ENCODE measurements at regions not wholly inside any gene's neighbourhood (a gene's known extent, or its start where the extent isn't known, plus 50 kb on each side); places are given as distances from the start of the nearest gene placed in this dataset.

DNA sequence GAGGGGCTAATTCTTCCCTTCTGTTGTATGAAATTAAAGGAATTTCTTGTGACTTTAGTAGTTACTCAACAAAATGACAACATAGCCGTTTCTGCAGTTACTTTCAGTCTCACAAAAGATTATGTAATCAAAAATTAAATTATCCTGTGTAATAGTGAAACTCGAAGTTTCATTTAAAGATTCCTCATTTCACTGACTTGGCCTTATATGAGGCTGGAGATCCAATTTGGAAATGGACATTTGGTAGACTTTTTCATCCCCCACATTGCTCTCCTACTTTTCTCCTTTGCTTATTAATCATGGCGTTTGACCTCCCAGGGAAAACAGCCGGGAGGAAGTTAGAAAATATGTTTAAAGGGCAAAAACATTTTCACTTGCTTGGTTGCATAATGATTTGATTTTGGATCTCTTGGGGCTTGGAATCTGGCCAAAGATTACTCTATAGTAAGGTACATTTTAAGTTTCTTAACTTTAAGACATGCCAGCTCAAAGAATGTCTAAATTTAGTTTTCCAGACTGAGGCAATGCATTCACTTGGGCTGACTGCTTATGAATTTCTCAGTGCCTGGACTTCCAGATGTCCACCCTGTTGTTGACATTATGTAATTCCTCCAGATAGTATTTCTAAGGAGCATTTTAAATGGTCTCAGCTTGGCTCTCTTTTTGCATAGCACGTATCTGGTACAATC is 1364.9 kb upstream of the MIR17HG start:
- Histone ChIP-seq H3K27ac (ENCODE audit: insufficient read depth, low read length, poor library complexity, severe bottlenecking) (no peak overlapping the region), H3K27me3 (replicated peaks; ENCODE audit: control insufficient read depth, insufficient read depth, low read length, poor library complexity, severe bottlenecking) (no peaks in the 10 kb centered on the region), H3K9me3 (ENCODE audit: control insufficient read depth, low read length) (no peaks in the 10 kb centered on the region), H3K4me1 (ENCODE audit: control insufficient read depth, insufficient read depth, low read length, poor library complexity, severe bottlenecking) (no peaks in the 10 kb centered on the region), H3K4me3 (ENCODE audit: insufficient read depth, low read depth, low read length, poor library complexity, severe bottlenecking) (no peak overlapping the region), H3K36me3 (ENCODE audit: control insufficient read depth, insufficient read depth, low read length) (no peaks in the 10 kb centered on the region)
- no peak for DNase-seq

DNA sequence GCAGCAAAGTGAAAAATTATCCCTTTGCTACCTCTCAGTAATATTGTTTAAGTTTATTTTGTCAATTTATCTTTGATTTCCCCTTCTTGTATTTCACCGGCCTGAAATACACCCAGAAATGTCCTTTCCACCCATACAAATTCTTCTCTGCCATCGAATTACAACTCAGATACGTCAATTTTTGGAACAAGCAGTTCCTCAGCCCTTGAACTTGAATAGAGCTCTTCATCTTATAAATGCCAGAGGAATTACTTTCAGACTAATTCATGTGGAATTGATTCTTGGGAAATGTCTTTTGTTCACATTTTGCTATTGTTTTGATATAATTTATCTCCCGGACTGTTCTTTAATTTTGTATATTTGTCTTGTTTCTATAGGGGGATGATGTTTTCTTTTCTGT is 1359.3 kb upstream of the MIR17HG start:
- H3K4me1 ChIP-seq (ENCODE audit: control insufficient read depth, insufficient read depth, low read length, poor library complexity, severe bottlenecking) = no peaks in the 10 kb centered on the region
- no peak for DNase-seq
- H3K9me3 ChIP-seq (ENCODE audit: control insufficient read depth, low read length) = no peaks in the 10 kb centered on the region
- H3K27me3 ChIP-seq (replicated peaks; ENCODE audit: control insufficient read depth, insufficient read depth, low read length, poor library complexity, severe bottlenecking) = no peaks in the 10 kb centered on the region
- no peaks in the 10 kb centered on the region for H3K36me3 ChIP-seq (ENCODE audit: control insufficient read depth, insufficient read depth, low read length)
- H3K4me3 ChIP-seq (ENCODE audit: insufficient read depth, low read depth, low read length, poor library complexity, severe bottlenecking) = no peak overlapping the region
- no peak overlapping the region for H3K27ac ChIP-seq (ENCODE audit: insufficient read depth, low read length, poor library complexity, severe bottlenecking)

DNA sequence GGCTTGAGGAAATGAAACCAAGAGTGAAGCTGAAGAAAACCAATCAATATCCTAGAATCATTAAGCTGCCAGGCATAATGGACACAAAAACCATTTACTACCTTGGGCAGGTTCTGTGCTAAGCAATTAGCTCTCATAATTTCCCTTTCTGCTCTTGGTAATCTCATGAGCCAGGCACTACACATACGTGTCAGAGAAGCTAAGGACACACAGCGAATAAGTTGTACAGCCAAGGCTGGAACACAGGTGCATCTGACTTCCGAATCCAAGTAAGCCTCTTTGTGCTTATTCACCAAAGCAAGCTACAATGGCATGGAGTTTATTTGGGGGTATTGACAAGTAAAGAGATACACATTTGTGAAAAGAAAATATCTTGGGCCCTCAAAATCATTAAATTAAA is 1343.9 kb upstream of the MIR17HG start:
- Histone ChIP-seq H3K4me3 (ENCODE audit: insufficient read depth, low read depth, low read length, poor library complexity, severe bottlenecking) (no peak overlapping the region), H3K4me1 (ENCODE audit: control insufficient read depth, insufficient read depth, low read length, poor library complexity, severe bottlenecking) (no peaks in the 10 kb centered on the region), H3K27ac (ENCODE audit: insufficient read depth, low read length, poor library complexity, severe bottlenecking) (no peak overlapping the region), H3K9me3 (ENCODE audit: control insufficient read depth, low read length) (no peaks in the 10 kb centered on the region), H3K36me3 (ENCODE audit: control insufficient read depth, insufficient read depth, low read length) (no peaks in the 10 kb centered on the region), H3K27me3 (replicated peaks; ENCODE audit: control insufficient read depth, insufficient read depth, low read length, poor library complexity, severe bottlenecking) (no peaks in the 10 kb centered on the region)
- DNase-seq = no peak

DNA sequence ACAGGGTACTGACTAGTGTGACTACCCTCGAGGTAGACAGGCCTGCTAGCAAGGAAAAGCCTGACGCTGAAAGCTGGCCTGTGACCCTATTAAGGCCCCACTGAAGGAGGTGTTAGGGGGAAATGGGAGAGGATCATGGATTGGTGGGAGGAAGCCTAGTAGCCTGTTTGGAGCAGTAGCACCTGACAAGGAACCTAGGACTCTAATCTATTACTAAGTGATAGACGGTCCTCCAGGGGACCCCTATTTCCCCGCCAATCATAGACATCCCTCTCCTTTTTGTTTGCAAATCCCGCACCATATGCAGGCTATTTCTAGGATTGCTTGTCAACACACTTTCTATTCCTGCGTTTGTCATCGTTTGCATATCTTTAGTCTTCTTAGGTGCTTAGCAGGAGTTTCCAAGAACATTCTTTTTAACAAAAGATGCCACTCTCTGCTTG is 1338.8 kb upstream of the MIR17HG start:
- Histone ChIP-seq H3K27me3 (replicated peaks; ENCODE audit: control insufficient read depth, insufficient read depth, low read length, poor library complexity, severe bottlenecking) (no peaks in the 10 kb centered on the region), H3K4me1 (ENCODE audit: control insufficient read depth, insufficient read depth, low read length, poor library complexity, severe bottlenecking) (no peaks in the 10 kb centered on the region), H3K36me3 (ENCODE audit: control insufficient read depth, insufficient read depth, low read length) (no peaks in the 10 kb centered on the region), H3K4me3 (ENCODE audit: insufficient read depth, low read depth, low read length, poor library complexity, severe bottlenecking) (no peak overlapping the region), H3K9me3 (ENCODE audit: control insufficient read depth, low read length) (no peaks in the 10 kb centered on the region), H3K27ac (ENCODE audit: insufficient read depth, low read length, poor library complexity, severe bottlenecking) (no peak overlapping the region)
- DNase-seq = no peak

DNA sequence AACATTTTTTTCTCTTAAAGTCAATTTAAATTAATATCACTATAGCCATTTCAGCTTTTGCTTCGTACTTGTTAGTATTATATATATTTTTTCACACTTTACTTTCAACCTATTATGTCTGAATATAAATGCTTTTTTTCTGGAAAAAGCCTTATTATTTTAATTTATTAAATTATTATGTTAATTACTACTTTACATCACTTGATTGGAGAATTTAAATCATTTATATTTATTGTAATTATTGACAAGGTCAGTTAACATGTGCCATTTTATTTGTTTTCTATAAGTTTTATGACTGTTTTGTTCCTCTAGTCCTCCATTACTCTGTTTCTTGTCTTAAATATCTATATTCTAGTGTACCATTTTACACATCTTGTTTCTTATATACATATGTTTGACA is 1333.4 kb upstream of the MIR17HG start:
- no peak for DNase-seq
- no peak overlapping the region for H3K4me3 ChIP-seq (ENCODE audit: insufficient read depth, low read depth, low read length, poor library complexity, severe bottlenecking)
- no peaks in the 10 kb centered on the region for H3K27me3 ChIP-seq (replicated peaks; ENCODE audit: control insufficient read depth, insufficient read depth, low read length, poor library complexity, severe bottlenecking)
- no peaks in the 10 kb centered on the region for H3K4me1 ChIP-seq (ENCODE audit: control insufficient read depth, insufficient read depth, low read length, poor library complexity, severe bottlenecking)
- H3K36me3 ChIP-seq (ENCODE audit: control insufficient read depth, insufficient read depth, low read length) = no peaks in the 10 kb centered on the region
- no peaks in the 10 kb centered on the region for H3K9me3 ChIP-seq (ENCODE audit: control insufficient read depth, low read length)
- no peak overlapping the region for H3K27ac ChIP-seq (ENCODE audit: insufficient read depth, low read length, poor library complexity, severe bottlenecking)

DNA sequence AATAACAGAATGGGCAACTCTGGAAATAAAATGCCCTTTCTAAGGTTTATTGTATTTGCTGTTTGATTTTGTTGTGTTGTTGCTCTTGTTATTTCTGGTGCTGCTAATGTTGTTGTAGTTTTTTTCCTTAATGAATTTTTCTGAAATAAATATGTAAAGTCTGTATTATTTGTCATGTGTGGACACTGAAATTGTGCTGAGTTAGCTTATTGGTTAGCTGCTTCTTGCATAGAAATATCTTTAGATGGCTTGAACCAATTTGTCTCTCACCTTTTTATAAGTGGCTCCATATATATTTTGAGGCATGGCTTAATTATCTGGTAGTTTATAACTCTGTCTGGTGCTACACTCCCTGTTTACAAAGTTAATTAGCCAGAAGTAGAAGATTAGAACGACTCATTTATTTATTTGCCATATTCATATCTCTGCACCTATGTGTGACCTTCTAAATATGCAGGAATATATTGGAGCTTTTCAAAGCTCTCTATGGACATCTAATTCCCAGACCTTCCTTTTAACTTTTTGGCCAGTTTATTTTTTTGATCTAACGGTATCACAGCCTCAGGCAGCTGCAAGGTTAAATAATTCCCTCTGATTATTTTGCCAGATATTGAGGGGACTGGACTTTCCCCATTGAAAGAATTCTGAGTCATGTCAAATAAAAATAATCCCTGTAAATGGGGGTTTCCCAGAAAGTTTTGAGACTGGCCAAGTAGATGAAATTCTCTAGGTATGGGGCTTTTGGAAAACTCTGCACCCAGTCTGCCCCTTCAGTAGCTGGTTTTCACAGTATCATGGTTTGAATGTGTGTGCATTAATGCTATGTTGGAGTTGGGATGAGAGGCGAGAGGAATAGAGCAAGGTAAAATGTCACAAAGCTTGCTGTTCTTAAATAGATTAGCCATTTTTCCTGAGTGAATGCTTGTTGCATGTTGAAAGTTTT is 1331.7 kb upstream of the MIR17HG start:
- Histone ChIP-seq H3K27me3 (replicated peaks; ENCODE audit: control insufficient read depth, insufficient read depth, low read length, poor library complexity, severe bottlenecking) (no peaks in the 10 kb centered on the region), H3K9me3 (ENCODE audit: control insufficient read depth, low read length) (no peaks in the 10 kb centered on the region), H3K36me3 (ENCODE audit: control insufficient read depth, insufficient read depth, low read length) (no peaks in the 10 kb centered on the region), H3K4me1 (ENCODE audit: control insufficient read depth, insufficient read depth, low read length, poor library complexity, severe bottlenecking) (no peaks in the 10 kb centered on the region), H3K27ac (ENCODE audit: insufficient read depth, low read length, poor library complexity, severe bottlenecking) (no peak overlapping the region), H3K4me3 (ENCODE audit: insufficient read depth, low read depth, low read length, poor library complexity, severe bottlenecking) (no peak overlapping the region)
- DNase-seq = no peak

DNA sequence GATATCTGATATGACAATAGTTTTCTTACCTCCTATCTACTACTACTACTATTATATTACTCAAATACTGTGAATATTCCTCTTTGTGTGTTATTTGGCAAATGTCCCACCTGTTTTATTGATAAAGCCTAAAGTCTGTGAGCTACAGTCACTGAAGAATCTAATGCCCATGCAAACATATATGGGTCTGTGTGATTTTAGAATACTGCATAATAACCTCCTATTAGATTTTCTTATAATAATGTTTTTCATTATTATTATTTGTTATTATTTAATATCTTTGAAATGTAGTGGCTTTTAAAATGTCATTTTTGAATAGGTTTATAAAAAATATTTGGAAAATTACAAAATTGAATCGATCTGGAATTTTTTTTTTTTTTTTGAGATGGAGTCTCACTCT is 1330.8 kb upstream of the MIR17HG start:
- DNase-seq = no peak
- no peak overlapping the region for H3K27ac ChIP-seq (ENCODE audit: insufficient read depth, low read length, poor library complexity, severe bottlenecking)
- no peaks in the 10 kb centered on the region for H3K9me3 ChIP-seq (ENCODE audit: control insufficient read depth, low read length)
- H3K4me3 ChIP-seq (ENCODE audit: insufficient read depth, low read depth, low read length, poor library complexity, severe bottlenecking) = no peak overlapping the region
- no peaks in the 10 kb centered on the region for H3K4me1 ChIP-seq (ENCODE audit: control insufficient read depth, insufficient read depth, low read length, poor library complexity, severe bottlenecking)
- no peaks in the 10 kb centered on the region for H3K36me3 ChIP-seq (ENCODE audit: control insufficient read depth, insufficient read depth, low read length)
- H3K27me3 ChIP-seq (replicated peaks; ENCODE audit: control insufficient read depth, insufficient read depth, low read length, poor library complexity, severe bottlenecking) = no peaks in the 10 kb centered on the region

DNA sequence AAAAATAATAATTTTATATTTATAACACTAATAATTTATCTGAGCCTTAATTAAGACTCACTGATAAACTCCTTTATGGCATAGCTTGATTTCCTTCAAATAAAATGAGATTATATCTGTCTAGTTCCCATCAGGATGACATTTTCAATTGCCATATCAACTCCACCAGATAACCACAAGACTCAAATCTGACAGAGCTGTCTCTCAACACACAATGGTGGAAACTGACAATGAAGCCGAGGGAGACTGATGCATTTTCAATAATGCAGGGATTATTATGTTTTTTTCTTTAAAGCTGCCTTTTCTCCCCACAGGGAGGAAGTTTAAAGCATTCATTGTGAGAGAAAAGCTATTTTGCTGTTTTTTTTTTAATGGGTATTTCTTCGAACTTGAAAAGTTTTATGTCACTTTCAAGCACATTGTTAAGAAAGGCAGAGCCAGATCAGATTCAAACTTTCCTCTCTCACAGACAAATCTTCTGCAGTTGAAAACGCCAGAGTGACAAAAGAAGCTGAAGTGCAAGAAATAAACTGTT is 1326.9 kb upstream of the MIR17HG start:
- H3K36me3 ChIP-seq (ENCODE audit: control insufficient read depth, insufficient read depth, low read length) = no peaks in the 10 kb centered on the region

DNA sequence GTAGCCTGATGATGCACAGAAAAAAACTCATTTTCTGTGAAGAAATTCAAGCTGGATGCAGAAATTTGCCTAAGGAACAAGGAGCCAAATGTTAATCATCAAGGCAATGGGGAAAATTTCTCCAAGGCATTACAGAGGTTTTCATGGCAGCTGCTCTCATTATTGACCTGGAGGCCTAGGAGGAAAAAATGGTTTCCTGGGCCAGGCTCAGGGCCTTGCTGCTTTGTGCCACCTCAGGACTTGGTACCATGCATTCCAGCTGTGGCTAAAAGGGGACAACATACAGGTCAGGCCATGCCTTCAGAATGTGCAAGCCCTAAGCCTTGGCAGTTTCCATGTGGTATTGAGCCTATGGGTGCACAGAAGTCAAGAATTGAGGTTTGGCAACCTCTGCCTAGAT is 1320.1 kb upstream of the MIR17HG start:
- no peak for DNase-seq
- Histone ChIP-seq H3K9me3 (ENCODE audit: control insufficient read depth, low read length) (no peaks in the 10 kb centered on the region), H3K27ac (ENCODE audit: insufficient read depth, low read length, poor library complexity, severe bottlenecking) (no peak overlapping the region), H3K4me3 (ENCODE audit: insufficient read depth, low read depth, low read length, poor library complexity, severe bottlenecking) (no peak overlapping the region), H3K4me1 (ENCODE audit: control insufficient read depth, insufficient read depth, low read length, poor library complexity, severe bottlenecking) (no peaks in the 10 kb centered on the region), H3K36me3 (ENCODE audit: control insufficient read depth, insufficient read depth, low read length) (no peaks in the 10 kb centered on the region), H3K27me3 (replicated peaks; ENCODE audit: control insufficient read depth, insufficient read depth, low read length, poor library complexity, severe bottlenecking) (no peaks in the 10 kb centered on the region)

More for the DNA sequence above, 1326.9 kb upstream of the MIR17HG start:
- H3K9me3 ChIP-seq (ENCODE audit: control insufficient read depth, low read length) = no peaks in the 10 kb centered on the region
- DNase-seq = no peak
- H3K4me3 ChIP-seq (ENCODE audit: insufficient read depth, low read depth, low read length, poor library complexity, severe bottlenecking) = no peak overlapping the region
- no peaks in the 10 kb centered on the region for H3K27me3 ChIP-seq (replicated peaks; ENCODE audit: control insufficient read depth, insufficient read depth, low read length, poor library complexity, severe bottlenecking)
- H3K27ac ChIP-seq (ENCODE audit: insufficient read depth, low read length, poor library complexity, severe bottlenecking) = no peak overlapping the region
- H3K4me1 ChIP-seq (ENCODE audit: control insufficient read depth, insufficient read depth, low read length, poor library complexity, severe bottlenecking) = no peaks in the 10 kb centered on the region

DNA sequence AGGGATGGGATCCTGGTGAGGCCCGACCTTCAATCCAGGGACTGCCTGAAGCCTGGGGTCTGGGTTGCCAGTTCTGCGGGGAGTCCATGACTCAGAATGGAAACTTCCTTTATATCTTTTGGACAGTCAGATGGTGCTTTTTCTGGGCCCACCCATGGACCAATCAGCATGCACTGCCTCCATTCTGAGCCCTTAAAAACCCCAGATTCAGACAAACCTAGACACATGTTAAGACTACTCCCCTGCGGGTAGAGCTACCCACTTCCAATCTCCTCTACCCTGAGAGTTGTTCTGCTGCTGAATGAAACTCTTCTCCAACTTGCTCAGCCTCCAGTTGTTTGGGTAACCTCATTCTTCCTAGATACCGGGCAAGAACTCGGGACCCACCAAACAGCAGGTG is 1315.2 kb upstream of the MIR17HG start:
- H3K9me3 ChIP-seq (ENCODE audit: control insufficient read depth, low read length) = no peaks in the 10 kb centered on the region
- no peak overlapping the region for H3K27ac ChIP-seq (ENCODE audit: insufficient read depth, low read length, poor library complexity, severe bottlenecking)
- H3K4me1 ChIP-seq (ENCODE audit: control insufficient read depth, insufficient read depth, low read length, poor library complexity, severe bottlenecking) = no peaks in the 10 kb centered on the region
- no peak for DNase-seq
- no peaks in the 10 kb centered on the region for H3K27me3 ChIP-seq (replicated peaks; ENCODE audit: control insufficient read depth, insufficient read depth, low read length, poor library complexity, severe bottlenecking)
- H3K36me3 ChIP-seq (ENCODE audit: control insufficient read depth, insufficient read depth, low read length) = no peaks in the 10 kb centered on the region
- no peak overlapping the region for H3K4me3 ChIP-seq (ENCODE audit: insufficient read depth, low read depth, low read length, poor library complexity, severe bottlenecking)

Data from effector memory CD4-positive, alpha-beta T cell (primary cell).